KOPT-K1 (cell line): ENCODE measurements at regions not wholly inside any gene's neighbourhood (a gene's known extent, or its start where the extent isn't known, plus 50 kb on each side); places are given as distances from the start of the nearest gene placed in this dataset.

Experiments
- H3K27ac ChIP-seq: fragments of 200-600 bp; sonication (generic); 2 replicates; pipeline ENCODE4 v1.5.1; 2016; ENCODE audit warnings: antibody characterized with exemption, mild to moderate bottlenecking, low read depth, low read length; ENCODE audit not compliant: poor library complexity, severe bottlenecking
- H3K36me3 ChIP-seq: fragments of 200-600 bp; sonication (generic); 2 replicates; pipeline ENCODE4 v1.5.1; 2017; ENCODE audit warnings: antibody characterized with exemption, mild to moderate bottlenecking, low read length, moderate library complexity; ENCODE audit not compliant: insufficient read depth
- H3K9me3 ChIP-seq: fragments of 200-600 bp; sonication (generic); 2 replicates; pipeline ENCODE4 v1.5.1; 2017; ENCODE audit warnings: antibody characterized with exemption, low read length, mild to moderate bottlenecking; ENCODE audit not compliant: insufficient read depth, poor library complexity, severe bottlenecking

- 0 out of 2 replicates have a peak, but pooled peaks cover 3% of the 10 kb centered on the region for H3K36me3 ChIP-seq
- H3K27ac ChIP-seq: peak overlapping the region; percentile 48
- peaks cover 16% of the 10 kb centered on the region for H3K9me3 ChIP-seq
Measured at GRCh38 chr14:71597287-71597920, 334.8 kb upstream of the RGS6 start.

- H3K36me3 ChIP-seq: 0 out of 2 replicates have a peak, but pooled peaks cover 3% of the 10 kb centered on the region
- peak overlapping the region; percentile 48 for H3K27ac ChIP-seq
- H3K9me3 ChIP-seq: peaks cover 16% of the 10 kb centered on the region
Measured at GRCh38 chr14:71597955-71598660, 334.1 kb upstream of the RGS6 start.

GRCh38 chr14:71600309-71600708 is 331.9 kb upstream of the RGS6 start:
- Histone ChIP-seq H3K27ac (no peak overlapping the region), H3K36me3 (0 out of 2 replicates have a peak, but pooled peaks cover 3% of the 10 kb centered on the region), H3K9me3 (peaks cover 25% of the 10 kb centered on the region)

- peaks cover 27% of the 10 kb centered on the region for H3K9me3 ChIP-seq
- 0 out of 2 replicates have a peak, but pooled peaks cover 3% of the 10 kb centered on the region for H3K36me3 ChIP-seq
- no peak overlapping the region for H3K27ac ChIP-seq
Measured at GRCh38 chr14:71602524-71602923, 329.7 kb upstream of the RGS6 start.

- Histone ChIP-seq H3K9me3 (peaks cover 27% of the 10 kb centered on the region), H3K36me3 (0 out of 2 replicates have a peak, but pooled peaks cover 3% of the 10 kb centered on the region), H3K27ac (peak overlapping the region; percentile 28)
Measured at GRCh38 chr14:71604231-71604630, 328.0 kb upstream of the RGS6 start.

GRCh38 chr14:71606064-71606463 is 326.2 kb upstream of the RGS6 start:
- Histone ChIP-seq H3K36me3 (no peaks in the 10 kb centered on the region), H3K9me3 (peaks cover 15% of the 10 kb centered on the region), H3K27ac (peak overlapping the region; percentile 82)

GRCh38 chr14:71606575-71606974 is 325.7 kb upstream of the RGS6 start:
- Histone ChIP-seq H3K36me3 (no peaks in the 10 kb centered on the region), H3K27ac (peak overlapping the region; percentile 82), H3K9me3 (peaks cover 11% of the 10 kb centered on the region)

GRCh38 chr14:71607056-71607455 is 325.2 kb upstream of the RGS6 start:
- Histone ChIP-seq H3K36me3 (no peaks in the 10 kb centered on the region), H3K27ac (peak overlapping the region; percentile 82), H3K9me3 (peaks cover 11% of the 10 kb centered on the region)

- H3K9me3 ChIP-seq: peaks cover 4% of the 10 kb centered on the region
- H3K27ac ChIP-seq: no peak overlapping the region
- no peaks in the 10 kb centered on the region for H3K36me3 ChIP-seq
Measured at GRCh38 chr14:71610149-71610548, 322.1 kb upstream of the RGS6 start.

- no peaks in the 10 kb centered on the region for H3K9me3 ChIP-seq
- H3K27ac ChIP-seq: no peak overlapping the region
- no peaks in the 10 kb centered on the region for H3K36me3 ChIP-seq
Measured at GRCh38 chr14:71610797-71611196, 321.4 kb upstream of the RGS6 start.

GRCh38 chr14:71613168-71613567 is 319.1 kb upstream of the RGS6 start:
- no peak overlapping the region for H3K27ac ChIP-seq
- H3K9me3 ChIP-seq: no peaks in the 10 kb centered on the region
- no peaks in the 10 kb centered on the region for H3K36me3 ChIP-seq

GRCh38 chr14:71616013-71616412 is 316.2 kb upstream of the RGS6 start:
- H3K27ac ChIP-seq: no peak overlapping the region
- H3K36me3 ChIP-seq: 0 out of 2 replicates have a peak, but pooled peaks cover 4% of the 10 kb centered on the region
- H3K9me3 ChIP-seq: no peaks in the 10 kb centered on the region

GRCh38 chr14:71618047-71618446 is 314.2 kb upstream of the RGS6 start:
- Histone ChIP-seq H3K27ac (no peak overlapping the region), H3K36me3 (0 out of 2 replicates have a peak, but pooled peaks cover 4% of the 10 kb centered on the region)

GRCh38 chr14:71618716-71619115 is 313.5 kb upstream of the RGS6 start:
- Histone ChIP-seq H3K27ac (no peak overlapping the region), H3K36me3 (0 out of 2 replicates have a peak, but pooled peaks cover 4% of the 10 kb centered on the region), H3K9me3 (no peaks in the 10 kb centered on the region)

More at GRCh38 chr14:71618047-71618446, 314.2 kb upstream of the RGS6 start:
- H3K9me3 ChIP-seq: no peaks in the 10 kb centered on the region

- Histone ChIP-seq H3K36me3 (peaks cover 8% of the 10 kb centered on the region; the same call in 1 of the 2 replicates), H3K27ac (no peak overlapping the region), H3K9me3 (no peaks in the 10 kb centered on the region)
Measured at GRCh38 chr14:71619472-71619871, 312.8 kb upstream of the RGS6 start.
